HepG2 (cell line): ENCODE measurements at regions not wholly inside any gene's neighbourhood (a gene's known extent, or its start where the extent isn't known, plus 50 kb on each side); places are given as distances from the start of the nearest gene placed in this dataset.

Experiments used
- AHR ChIP-seq: IDR thresholded peaks from 2 replicates; pipeline ENCODE4 v1.6.1; 2018; ENCODE audit warnings: missing genetic modification reagents, missing compliant biosample characterization
- HMGXB4 ChIP-seq, 2 experiments: sonication (generic) in 1 of 2; formaldehyde crosslinking in 1 of 2; IDR thresholded peaks; 2 replicates each; pipeline versions ENCODE4 v1.4.0 to v1.6.1; 2018 to 2020; ENCODE audit warnings: missing genetic modification reagents in 2 of 2, borderline replicate concordance in 1 of 2, low read depth in 1 of 2, mild to moderate bottlenecking in 1 of 2, missing biosample characterization in 1 of 2
- MAZ ChIP-seq, 2 experiments: sonication (generic) in 1 of 2; formaldehyde crosslinking in 1 of 2; IDR thresholded peaks; 2 replicates each; pipeline versions ENCODE4 v1.5.0 to v1.6.1; 2012 to 2020; ENCODE audit warnings: low read depth in 2 of 2, mild to moderate bottlenecking in 2 of 2, borderline replicate concordance in 1 of 2, improper control_type of control experiment in 1 of 2, low read length in 1 of 2, missing genetic modification reagents in 1 of 2, moderate library complexity in 1 of 2
- POLR2AphosphoS5 ChIP-seq: IDR thresholded peaks from 2 replicates; pipeline ENCODE4 v1.6.1; 2012; ENCODE audit warnings: low read depth, low read length
- TARDBP ChIP-seq: sonication (generic); formaldehyde crosslinking; IDR thresholded peaks from 2 replicates; pipeline ENCODE4 v1.8.0; 2022; ENCODE audit warnings: mild to moderate bottlenecking, missing genetic modification reagents
- ZNF160 ChIP-seq: sonication (generic); formaldehyde crosslinking; IDR thresholded peaks from 2 replicates; pipeline ENCODE4 v1.8.0; 2022; ENCODE audit warnings: mild to moderate bottlenecking, inconsistent platforms, missing genetic modification reagents
- ZNF317 ChIP-seq: sonication (generic); formaldehyde crosslinking; IDR thresholded peaks from 2 replicates; pipeline ENCODE4 v1.5.0; 2020; ENCODE audit warnings: mild to moderate bottlenecking, missing genetic modification reagents

GRCh38 chr15:70502529-70502928 lies 260.8 kb downstream of the UACA start:
- no peak for TF ChIP-seq ZNF317 (CRISPR knock-in tag)
- no peak for TF ChIP-seq MAZ (IDR thresholded peaks at IDR 0.05; ENCODE audit: borderline replicate concordance, low read depth, low read length)
- TF ChIP-seq MAZ (CRISPR knock-in tag; IDR thresholded peaks at IDR 0.05; ENCODE audit: low read depth) = no peak
- TF ChIP-seq ZNF160 = no peak
- TF ChIP-seq POLR2AphosphoS5 = no peak
- TF ChIP-seq TARDBP (CRISPR knock-in tag) = no peak
- TF ChIP-seq HMGXB4 (CRISPR knock-in tag; IDR thresholded peaks at IDR 0.05; ENCODE audit: borderline replicate concordance in 1 of 2, low read depth in 1 of 2) = no peak
- TF ChIP-seq AHR (CRISPR knock-in tag) = no peak
